KG1 (cell line): ENCODE measurements at regions not wholly inside any gene's neighbourhood (a gene's known extent, or its start where the extent isn't known, plus 50 kb on each side); places are given as distances from the start of the nearest gene placed in this dataset.

ENCODE experiments used
- DNase-seq: peaks from one replicate; lab custom pipeline; 2025; lab: John Stamatoyannopoulos, UW

- DNase-seq: no peak
Observed at GRCh38 chr2:58913082-58913726, 672.1 kb upstream of the FANCL start.

- DNase-seq: no peak
Observed at GRCh38 chr2:58911877-58912276, 670.8 kb upstream of the FANCL start.

- DNase-seq: no peak
Observed at GRCh38 chr2:58908501-58909154, 667.5 kb upstream of the FANCL start.

- no peak for DNase-seq
Observed at GRCh38 chr2:58907644-58908043, 666.5 kb upstream of the FANCL start.

- no peak for DNase-seq
Observed at GRCh38 chr2:58906081-58906645, 665.0 kb upstream of the FANCL start.

- no peak for DNase-seq
Observed at GRCh38 chr2:58904095-58904494, 663.0 kb upstream of the FANCL start.

- no peak for DNase-seq
Observed at GRCh38 chr2:58903427-58903826, 662.3 kb upstream of the FANCL start.

GRCh38 chr2:58900246-58901027 lies 659.3 kb upstream of the FANCL start:
- DNase-seq: no peak

- no peak for DNase-seq
Observed at GRCh38 chr2:58899692-58900091, 658.6 kb upstream of the FANCL start.

- no peak for DNase-seq
Observed at GRCh38 chr2:58896638-58897037, 655.5 kb upstream of the FANCL start.

GRCh38 chr2:58895857-58896256 lies 654.7 kb upstream of the FANCL start:
- no peak for DNase-seq

- no peak for DNase-seq
Observed at GRCh38 chr2:58893656-58894351, 652.7 kb upstream of the FANCL start.

GRCh38 chr2:58891828-58892377 lies 650.8 kb upstream of the FANCL start:
- no peak for DNase-seq

GRCh38 chr2:58890865-58891525 lies 649.9 kb upstream of the FANCL start:
- DNase-seq: no peak

GRCh38 chr2:58886009-58886408 lies 644.9 kb upstream of the FANCL start:
- DNase-seq: no peak

- DNase-seq: no peak
Observed at GRCh38 chr2:58879834-58880233, 638.7 kb upstream of the FANCL start.

- no peak for DNase-seq
Observed at GRCh38 chr2:58878778-58879177, 637.7 kb upstream of the FANCL start.

GRCh38 chr2:58876126-58876525 lies 635.0 kb upstream of the FANCL start:
- DNase-seq: no peak

GRCh38 chr2:58875436-58875835 lies 634.3 kb upstream of the FANCL start:
- no peak for DNase-seq

- no peak for DNase-seq
Observed at GRCh38 chr2:58871469-58872142, 630.5 kb upstream of the FANCL start.

GRCh38 chr2:58870704-58871103 lies 629.6 kb upstream of the FANCL start:
- DNase-seq: no peak
